Right forelimb (tissue), 1 donor: ENCODE measurements at regions not wholly inside any gene's neighbourhood (a gene's known extent, or its start where the extent isn't known, plus 50 kb on each side); places are given as distances from the start of the nearest gene placed in this dataset.

Source experiments
- DNase-seq: peaks from one replicate; pipeline ENCODE4 v3.0.0-alpha.2; 2018

DNA sequence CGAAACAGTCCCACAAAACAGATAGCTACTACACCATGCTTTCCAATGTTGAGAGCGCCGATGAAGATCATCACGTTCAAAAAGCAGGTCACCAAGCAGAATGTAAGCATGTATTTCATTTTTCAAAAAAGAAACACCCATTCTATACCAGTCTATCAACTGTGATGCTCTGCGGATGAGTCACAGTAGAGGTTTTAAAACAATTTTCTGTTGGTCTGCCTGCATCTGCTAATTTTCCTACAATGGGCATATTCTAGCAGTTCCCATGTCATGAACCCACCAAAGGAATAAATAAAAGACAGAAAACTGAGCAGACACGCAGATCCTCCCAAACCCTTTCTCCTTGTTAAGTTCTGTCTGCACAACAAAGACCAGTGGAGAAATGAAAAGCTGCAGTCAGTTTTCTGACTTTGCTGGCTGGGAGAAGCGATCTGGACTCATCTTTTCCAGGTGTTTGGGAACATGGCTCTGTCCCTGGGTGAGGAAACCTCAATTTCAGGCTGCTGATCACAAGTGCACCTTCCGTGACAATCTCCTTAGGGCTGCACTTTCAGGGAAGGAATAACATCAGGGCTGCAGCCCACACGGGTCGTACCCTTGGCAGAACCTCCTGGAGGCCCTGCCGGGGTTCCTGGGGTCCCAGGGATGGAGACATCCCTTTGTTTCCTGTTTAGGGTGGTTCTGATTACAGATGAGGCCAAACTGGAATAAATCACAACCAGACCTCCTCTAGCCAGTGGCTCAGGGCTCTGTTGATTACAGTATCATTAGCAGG, 200.1 kb downstream of the BMP7 start:
- DNase-seq, result no peak

DNA sequence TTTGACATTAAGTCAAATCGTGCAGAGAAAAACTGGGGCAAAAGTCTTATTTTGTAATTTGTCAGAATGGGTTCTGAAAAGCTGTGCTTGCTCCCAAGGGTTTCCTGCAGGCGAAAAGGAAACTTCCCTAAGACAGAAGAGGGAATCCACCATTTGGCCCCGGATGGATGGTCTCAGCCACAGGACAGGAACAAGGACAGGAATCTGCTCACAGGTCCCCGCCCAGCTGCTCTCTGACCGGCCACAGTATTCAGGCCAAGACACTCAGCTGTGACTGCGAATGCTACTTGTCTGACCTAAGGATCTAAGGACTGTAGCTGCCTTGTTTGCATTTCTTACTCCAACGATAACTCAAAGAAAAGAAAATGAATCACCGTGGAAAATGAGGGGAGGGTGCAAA, 197.0 kb downstream of the BMP7 start:
- no peak for DNase-seq

DNA sequence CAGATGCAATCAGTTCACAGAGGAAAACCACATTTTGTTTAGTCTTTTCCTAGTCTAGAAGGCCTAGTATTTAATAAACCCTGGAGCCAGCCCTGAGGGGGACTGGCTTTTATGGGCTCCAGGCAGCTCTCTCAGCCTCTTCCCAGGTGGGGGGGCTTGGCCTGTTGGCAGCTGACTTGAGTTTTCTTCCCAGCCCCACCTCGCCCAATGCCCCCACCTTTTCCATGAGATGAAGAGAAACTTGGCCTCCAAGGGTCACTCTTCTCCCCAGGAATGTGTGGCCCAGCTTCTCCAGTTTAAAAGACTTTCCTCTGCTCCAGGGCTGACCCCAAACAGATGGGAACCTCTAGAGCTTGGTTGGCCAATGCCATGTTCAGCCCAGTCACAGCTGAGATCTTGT, 196.1 kb downstream of the BMP7 start:
- DNase-seq, result no peak

DNA sequence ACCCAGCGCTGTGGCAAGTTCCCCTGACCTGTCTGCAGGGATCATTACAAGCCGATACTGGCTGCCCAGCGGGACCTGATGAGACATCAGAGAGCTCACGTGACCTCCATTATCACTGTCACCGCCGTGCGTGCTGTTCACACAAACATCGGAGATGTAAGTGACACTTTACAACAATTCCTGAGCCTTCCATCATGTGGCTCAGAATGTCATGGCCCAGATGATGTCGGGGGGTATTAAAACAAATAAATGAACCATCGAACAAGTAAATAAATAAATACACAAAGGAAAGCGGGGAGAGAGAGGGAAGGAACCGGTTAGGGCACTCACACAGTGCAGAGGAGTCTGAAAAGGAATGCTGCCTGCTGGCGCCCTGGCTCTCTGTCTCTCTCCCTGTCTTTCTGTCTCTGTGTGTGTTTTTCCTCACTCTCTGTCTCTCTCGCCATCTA, 195.1 kb downstream of the BMP7 start:
- DNase-seq, result no peak

DNA sequence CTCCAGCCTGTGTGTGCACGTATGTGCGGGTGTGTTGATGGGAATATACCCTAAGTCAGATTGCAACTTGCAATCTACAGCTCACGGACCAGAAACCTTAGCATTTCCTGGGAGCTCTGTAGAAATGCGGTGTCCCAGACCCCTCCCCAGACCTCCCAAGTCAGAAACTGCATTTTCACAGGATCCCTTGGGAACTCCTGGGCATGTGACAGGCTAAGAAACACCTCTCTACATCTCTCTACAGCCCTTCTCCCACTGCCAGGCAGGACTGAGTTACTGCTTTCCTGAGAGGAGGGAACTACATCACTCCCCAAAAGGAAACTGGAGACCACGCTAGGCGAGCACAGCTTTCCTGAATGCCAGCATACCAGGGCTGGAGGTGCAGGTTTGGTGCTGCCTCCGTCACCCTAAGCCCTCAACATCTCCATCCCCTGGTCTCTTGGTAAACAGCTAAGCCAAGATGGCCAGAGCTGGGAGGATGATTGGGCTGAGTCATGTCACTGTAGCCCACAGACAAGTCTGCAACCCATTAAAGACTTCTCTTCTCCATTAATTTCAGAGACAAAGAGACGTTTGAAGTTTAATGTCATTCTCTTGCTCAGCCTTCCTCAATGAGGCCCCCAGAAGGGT, 194.4 kb downstream of the BMP7 start:
- DNase-seq, result no peak

DNA sequence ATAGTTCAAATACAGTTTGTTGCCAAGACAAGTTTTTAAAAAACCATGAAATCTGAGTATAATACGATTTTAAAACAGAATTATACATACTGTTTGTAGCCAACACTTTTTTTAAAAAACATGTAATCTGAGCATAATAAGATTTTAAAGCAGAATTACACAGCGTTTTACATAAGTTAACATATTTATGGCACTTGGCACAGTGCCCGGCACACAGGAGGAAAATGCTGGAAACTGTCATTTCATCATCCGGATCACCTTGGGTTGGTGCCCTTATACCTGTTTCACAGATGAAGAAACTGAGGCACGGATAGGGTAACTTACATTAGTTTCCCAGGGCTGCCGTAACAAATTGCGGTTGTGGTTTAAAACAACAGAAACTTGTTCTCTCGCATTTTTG, 193.0 kb downstream of the BMP7 start:
- no peak for DNase-seq

DNA sequence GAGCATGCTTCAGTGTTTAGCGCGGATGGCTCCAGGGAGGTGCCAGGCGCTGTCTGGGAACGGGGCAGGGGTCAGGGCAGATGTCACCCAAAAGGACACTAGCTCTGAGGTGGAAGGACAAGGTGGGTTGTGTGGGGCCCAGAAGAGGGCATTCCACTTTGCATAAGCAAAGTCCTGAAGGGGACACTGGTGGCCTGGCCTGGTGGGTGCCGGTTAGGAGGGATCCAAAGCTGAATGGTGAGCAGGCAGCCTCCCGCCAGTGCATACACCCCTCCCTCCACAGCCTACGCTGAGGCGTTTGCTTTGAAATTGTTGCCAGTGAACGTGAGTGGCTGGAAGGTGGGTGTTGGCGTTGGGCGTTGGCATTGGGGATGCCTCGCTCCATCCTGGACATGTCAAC, 192.1 kb downstream of the BMP7 start:
- no peak for DNase-seq

DNA sequence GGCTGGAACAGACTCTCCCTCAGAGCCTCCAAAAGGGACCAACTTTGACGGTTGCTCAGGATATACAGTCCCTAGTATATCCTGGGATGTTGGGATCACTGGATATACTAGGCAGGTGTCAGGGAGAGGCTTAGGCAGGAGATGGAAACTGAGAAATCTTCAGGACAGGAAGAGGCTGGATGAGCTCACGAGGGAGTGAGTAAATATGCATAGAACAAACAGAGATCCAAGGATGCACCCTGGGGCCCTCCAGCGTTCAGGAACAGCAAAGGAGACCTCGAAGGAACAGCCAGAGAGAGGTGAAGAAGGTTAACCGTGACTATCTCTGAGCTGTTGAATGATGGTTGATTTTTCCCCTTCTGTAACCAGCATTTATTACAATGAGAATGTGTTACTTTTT, 191.3 kb downstream of the BMP7 start:
- DNase-seq, result no peak

DNA sequence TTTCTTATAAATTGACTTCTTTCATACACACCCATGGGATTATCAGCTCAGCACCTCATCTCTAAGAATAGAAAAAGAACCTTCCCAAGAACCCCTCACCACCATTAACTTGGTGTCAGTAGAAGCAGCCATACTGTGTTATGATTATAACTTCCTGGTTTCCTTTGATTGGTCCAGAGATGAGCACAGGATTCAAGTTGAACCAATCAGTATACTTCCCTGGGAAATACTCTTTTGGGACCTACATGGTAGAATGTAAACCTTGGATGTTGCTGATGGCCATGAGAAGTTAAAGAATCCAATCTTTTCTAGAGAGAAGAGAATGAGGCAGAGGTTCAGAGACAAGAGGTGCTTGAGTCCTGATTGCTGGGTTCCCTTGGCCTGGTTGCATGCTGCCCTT, 190.8 kb downstream of the BMP7 start:
- DNase-seq, result no peak

DNA sequence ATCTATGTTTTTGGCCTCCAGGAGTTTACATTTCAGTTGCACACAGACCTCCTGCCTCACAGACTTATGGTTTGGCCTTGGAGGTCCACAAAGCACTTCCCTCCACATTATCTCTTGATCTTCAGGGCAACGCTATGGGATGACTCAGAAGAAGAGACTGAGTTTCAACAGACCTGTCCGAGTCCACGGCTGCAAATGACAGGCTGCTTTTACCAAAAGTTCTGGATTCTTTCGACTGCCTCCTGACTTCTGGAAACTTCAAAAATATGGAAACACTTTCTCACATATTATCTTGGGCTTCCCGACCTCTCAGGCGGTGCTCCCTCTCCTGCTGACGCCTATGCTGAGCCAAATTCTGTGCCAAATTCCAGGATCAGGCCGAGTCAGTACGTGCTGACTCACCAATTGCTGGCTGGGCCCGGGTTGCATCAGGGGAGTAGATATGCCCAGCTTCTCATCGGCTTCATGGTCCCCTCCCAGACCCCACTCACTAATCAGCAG, 190.2 kb downstream of the BMP7 start:
- no peak for DNase-seq

DNA sequence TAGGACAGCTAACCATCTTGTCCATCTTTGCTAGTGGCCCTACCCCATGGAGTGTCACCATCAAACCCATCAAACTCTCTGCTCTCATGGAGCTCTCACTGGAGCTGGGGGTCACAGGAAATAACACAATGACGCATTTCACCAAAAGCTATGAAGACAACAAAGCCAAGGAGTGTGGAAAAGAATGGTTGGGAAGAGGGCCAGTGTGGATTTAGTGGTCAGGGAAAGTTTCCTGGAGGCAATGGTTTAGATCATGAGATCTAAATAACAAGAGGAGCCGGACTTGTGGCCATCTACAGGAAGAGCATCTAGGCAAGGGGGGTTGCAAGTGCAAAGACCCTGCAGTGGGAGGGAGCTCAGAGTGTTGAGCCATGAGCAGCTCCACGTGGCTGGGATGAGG, 189.5 kb downstream of the BMP7 start:
- no peak for DNase-seq

DNA sequence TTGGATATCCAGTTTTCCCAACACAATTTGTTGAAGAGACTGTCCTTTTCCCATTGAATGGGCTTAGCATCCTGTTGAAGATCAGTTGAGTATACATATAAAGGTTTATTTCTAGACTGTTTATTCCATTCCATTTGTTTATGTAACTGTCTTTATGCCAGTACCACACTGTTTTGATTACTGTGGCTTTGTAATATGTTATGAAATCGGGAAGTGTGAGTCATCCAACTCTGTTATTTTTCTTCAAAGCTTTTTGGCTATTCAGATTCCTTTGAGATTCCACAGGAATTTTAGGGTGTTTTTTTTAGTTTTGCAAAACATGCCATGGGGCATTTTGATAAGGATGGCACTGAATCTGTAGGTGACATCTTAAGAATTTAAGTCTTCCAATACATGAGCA, 188.3 kb downstream of the BMP7 start:
- no peak for DNase-seq

DNA sequence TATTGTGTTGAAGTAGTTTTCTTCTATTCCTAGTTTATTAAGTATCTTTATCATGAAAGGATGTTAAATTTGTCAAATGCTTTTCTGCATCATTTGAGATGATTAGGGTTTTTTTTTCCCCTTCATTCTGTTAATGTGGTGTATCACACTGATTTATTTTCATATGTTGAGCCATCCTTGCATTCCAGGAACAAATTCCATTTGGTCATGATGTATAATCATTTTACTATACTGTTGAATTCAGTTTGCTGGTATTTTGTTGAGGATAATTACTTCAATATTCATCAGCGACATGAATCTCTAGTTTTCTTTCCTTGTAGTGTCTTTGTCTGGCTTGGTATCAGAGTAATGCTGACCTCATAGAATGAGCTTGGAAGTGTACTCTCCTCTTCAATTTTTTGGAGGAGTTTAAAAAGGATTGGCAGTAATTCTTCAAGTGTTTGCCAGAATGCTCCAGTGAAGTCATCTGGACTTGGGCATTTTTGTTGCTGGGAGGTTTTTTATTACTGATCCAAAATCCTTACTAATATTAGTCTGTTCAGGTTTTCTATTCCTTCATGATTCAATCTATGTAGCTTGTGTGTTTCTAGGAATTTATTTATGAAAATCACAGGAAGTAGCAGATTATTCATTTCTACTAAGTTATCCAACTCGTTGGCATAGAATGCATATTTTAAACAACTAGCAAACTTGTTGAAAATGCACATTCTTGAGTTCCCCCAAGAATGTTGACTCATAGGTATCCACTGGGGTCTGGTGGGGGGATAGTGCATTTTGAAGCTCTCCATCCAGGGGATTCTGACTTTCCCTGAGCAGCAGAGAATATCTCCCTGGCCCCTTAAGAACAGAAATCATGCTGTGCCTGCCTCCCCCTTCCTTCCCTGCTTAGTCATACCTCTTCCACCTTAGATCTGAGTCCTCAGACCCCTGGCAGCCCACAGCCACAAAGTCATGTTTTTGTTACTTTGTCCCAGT, 187.1 kb downstream of the BMP7 start:
- no peak for DNase-seq

DNA sequence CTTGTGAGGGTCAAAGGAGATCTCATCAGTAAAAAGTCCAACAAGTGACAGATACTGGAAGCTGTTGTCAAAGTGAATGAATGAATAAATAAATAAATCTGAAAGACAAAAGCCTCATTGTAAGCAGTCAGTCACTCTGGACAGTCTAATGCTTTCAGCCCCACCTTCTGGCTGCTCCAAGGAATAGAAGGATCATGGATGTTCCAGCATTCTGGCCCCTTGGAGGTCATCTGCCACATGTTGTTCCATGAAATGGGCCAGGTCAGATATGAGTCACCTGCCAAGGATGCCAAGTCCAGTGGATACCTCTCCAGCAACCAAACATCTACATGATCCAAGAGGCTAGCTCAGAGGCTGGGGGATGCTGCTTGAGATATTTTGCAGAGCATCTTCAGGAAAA, 185.6 kb downstream of the BMP7 start:
- no peak for DNase-seq

DNA sequence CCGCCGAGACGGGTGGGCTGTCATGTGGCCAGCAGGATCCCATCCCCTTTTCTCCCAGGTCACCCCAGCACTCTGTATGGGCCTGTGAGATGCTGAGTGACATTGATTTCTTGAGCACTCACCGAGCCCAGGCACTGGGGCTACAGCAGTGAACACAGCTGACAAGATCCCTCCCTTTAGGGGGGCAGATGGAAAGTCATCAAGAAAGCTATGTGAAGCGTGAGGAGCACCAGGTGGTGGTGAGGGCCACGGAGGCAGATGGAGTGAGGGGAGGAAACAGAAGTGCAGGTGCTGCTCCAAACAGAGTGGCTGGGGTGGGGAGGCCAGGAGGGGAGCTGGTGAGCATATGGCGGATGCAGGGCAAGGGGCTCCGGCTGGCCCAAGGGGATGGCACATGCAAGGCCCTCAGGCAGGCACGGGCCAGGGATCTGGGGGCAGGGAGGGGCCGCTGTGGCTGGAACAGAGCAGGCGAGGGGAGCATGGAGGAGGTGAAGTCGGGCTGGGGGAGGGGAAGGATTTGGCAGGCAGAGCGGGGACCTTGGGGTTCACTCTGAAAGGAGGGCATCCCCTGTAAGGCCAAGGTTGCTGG, 184.0 kb downstream of the BMP7 start:
- no peak for DNase-seq

DNA sequence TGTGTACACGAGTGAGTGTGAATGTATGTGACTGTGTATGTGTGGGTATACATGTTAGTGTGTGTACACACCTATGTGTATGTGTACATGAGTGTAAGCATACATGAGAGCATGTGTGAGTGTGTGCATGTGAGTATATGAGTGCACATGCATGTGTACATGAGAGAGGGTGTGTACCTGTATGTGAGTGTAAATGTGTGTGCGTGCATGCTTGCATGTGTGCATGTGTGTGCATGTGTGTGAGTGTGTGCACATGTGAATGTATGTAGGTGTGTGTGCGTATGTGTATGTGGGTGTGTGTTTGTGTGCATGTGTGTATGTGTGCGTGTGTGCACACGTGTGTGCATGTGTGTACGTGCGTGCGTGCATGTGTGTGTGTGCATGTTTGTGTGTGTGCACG, 183.4 kb downstream of the BMP7 start:
- no peak for DNase-seq

DNA sequence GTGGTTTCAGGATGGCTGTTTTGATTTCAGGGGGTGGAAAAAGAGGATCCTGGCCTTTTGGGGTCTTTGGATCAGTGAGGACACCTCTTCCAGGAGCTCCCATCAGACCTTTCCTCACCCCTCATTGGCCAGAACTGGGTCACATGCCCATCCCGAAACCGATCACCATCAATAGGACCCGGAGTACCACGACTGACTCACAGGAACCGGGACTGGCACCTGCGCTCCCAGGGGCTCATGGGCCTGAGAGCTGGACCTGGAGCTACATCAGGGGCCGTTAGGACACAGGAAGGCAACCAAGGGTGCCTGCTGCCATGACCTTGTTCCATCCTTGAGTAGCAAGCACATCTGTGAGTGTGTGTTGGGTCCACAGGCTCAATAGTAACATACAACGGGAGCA, 180.4 kb downstream of the BMP7 start:
- DNase-seq, result no peak

DNA sequence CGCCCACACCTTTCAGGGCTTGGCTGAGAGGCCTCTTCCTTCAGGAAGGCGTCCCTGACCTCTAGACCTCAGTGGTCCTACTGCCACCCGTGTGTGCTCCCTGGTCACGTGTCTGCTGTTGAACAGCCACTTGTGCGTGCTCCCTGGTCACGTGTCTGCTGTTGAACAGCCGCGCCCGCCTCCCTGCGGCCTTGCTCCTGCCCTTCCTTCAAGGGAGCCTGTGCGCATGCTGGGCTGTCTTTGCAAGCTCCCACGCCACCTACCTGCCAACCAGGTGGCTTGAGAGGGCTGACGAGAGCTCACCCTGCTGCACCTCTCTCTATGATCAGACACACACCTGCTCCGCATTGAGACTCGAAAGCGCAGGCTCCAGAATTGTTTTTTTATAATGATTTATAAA, 179.3 kb downstream of the BMP7 start:
- DNase-seq, result no peak

DNA sequence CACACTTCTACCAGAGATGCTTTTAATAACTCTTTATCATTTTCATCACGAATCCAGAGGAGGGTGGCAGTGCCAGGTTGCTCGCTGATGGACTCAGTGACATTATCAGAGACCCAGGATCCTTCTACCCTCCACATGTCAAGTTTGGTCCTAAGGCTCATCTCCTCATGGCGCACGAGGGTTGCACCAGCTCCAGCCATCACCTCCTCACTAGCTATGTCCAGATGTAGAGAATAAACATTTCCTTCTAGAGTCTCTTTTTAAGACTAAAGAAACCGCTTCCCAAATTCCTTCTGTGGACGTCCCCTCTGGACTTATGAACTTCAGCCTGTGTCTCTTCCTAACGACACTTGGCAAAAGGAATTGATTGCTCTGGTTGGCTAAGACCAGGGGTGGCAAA, 178.7 kb downstream of the BMP7 start:
- DNase-seq, result no peak

DNA sequence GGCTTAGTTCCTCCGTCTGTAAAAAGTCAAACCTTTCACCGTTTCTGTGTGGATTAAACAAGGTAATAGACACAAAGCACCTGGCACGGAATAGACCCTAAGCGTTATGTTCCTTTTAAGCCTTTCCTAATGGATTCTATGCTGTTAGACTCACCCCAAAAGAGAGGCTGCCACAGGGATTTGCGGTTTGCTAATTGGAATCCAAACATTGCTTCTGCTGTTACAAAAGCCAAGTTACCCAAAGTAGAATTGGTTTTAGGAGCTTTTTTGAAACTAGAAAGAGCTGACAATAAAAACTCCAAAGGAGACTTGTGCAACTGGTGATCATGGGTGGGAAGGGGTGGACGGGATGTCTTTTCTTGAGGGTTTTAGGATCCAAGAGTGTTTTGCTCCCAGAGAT, 178.0 kb downstream of the BMP7 start:
- no peak for DNase-seq

DNA sequence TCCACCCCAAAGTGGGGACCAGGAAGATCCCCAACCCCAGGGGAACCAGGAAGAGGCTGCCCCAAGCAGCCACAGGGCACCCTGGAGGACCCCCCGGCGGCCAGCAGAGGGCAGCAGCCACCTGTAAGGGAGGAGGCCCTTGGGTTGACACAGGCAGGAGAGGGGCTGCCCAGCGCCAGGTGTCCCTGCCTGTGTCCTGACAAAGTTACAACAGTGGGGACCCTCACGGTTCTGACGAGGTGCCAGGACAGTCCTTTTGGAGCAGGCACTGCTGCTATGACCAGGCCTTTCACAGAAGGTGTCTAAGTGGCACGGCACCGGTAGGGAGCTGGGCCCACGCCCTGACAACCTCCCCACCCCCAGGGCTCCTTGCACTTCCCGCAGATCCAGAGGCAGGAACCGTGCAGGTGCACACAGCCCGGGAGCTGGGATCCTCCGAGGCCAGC, 176.7 kb downstream of the BMP7 start:
- DNase-seq, result peak; percentile 82

DNA sequence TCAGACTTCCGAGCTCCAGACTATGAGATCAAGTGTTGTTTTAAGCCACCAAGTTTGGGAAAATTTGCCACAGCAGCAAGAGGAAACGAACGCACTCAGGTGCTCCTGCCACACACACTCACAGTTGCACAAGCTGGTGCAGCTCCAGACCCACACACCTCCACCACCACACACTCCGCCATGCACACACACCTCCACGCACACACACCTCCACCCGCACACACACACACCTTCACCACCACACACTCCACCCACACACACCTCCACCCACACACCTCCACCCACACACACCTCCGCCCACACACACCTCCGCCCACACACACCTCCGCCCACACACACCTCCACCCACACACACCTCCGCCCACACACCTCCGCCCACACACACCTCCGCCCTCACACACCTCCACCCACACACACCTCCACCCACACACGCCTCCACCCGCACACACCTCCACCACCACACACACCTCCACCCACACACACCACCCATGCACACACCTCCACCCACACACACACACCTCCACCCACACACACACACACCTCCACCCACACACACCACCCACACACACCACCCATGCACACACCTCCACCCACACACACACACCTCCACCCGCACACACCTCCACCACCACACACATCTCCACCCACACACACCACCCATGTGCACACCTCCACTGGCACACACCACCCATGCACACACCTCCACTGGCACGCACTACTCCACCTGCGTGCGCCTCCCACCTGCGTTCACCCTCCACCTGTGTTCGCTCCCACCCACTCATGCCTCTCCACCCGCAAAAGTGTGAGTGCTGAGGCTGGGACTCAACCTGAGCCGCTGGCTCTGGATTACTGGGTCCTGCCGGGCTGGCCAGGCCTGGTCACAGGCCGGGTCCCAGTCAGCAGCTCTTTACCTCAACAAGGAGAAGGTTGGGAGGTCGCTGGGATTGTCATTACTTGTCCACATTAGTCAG, 175.6 kb downstream of the BMP7 start:
- DNase-seq, result no peak
